HEK293T (cell line): ENCODE measurements at regions not wholly inside any gene's neighbourhood (a gene's known extent, or its start where the extent isn't known, plus 50 kb on each side); places are given as distances from the start of the nearest gene placed in this dataset.

Source experiments
- ARNT ChIP-seq: fragments of 450-650 bp; IDR thresholded peaks from 2 replicates; pipeline ENCODE4 v1.6.1; 2017; ENCODE audit warnings: mild to moderate bottlenecking
- BHLHE40 ChIP-seq: fragments of 450-650 bp; IDR thresholded peaks from 2 replicates; pipeline ENCODE4 v1.6.1; 2016; ENCODE audit warnings: mild to moderate bottlenecking, moderate library complexity, borderline replicate concordance
- FOXA1 ChIP-seq: fragments of 450-650 bp; IDR thresholded peaks from 2 replicates; pipeline ENCODE4 v1.6.1; 2016; ENCODE audit warnings: mild to moderate bottlenecking
- FOXK2 ChIP-seq: fragments of 450-650 bp; IDR thresholded peaks from 2 replicates; pipeline ENCODE4 v1.6.1; 2016; ENCODE audit warnings: mild to moderate bottlenecking
- FOXM1 ChIP-seq: fragments of 450-650 bp; IDR thresholded peaks from 2 replicates; pipeline ENCODE4 v1.6.1; 2017; ENCODE audit warnings: mild to moderate bottlenecking, borderline replicate concordance
- HDGF ChIP-seq: fragments of 450-650 bp; IDR thresholded peaks from 2 replicates; pipeline ENCODE4 v1.6.1; 2017; ENCODE audit warnings: antibody characterized with exemption, borderline replicate concordance
- L3MBTL2 ChIP-seq: fragments of 450-650 bp; conservative IDR thresholded peaks from 2 replicates; pipeline ENCODE4 v1.6.1; 2016; ENCODE audit warnings: mild to moderate bottlenecking
- PKNOX1 ChIP-seq: fragments of 450-650 bp; IDR thresholded peaks from 2 replicates; pipeline ENCODE4 v1.6.1; 2016
- SP1 ChIP-seq: fragments of 450-650 bp; IDR thresholded peaks from 2 replicates; pipeline ENCODE4 v1.6.1; 2017
- SUZ12 ChIP-seq: fragments of 450-650 bp; IDR thresholded peaks from 2 replicates; pipeline ENCODE4 v1.6.1; 2016; ENCODE audit warnings: mild to moderate bottlenecking
- TARDBP ChIP-seq: fragments of 450-650 bp; IDR thresholded peaks from 2 replicates; pipeline ENCODE4 v1.6.1; 2016

- TF ChIP-seq ARNT, result no peak
- TF ChIP-seq SP1, result no peak
- TF ChIP-seq SUZ12, result no peak
- no peak for TF ChIP-seq TARDBP
- no peak for TF ChIP-seq PKNOX1
- TF ChIP-seq FOXK2, result no peak
- TF ChIP-seq FOXM1, result no peak
- no peak for TF ChIP-seq BHLHE40
- TF ChIP-seq L3MBTL2, result no peak
- no peak for TF ChIP-seq HDGF
- no peak for TF ChIP-seq FOXA1
Measured at GRCh38 chr5:167843881-167844572, 447.4 kb upstream of the WWC1 start.
